Common myeloid progenitor, CD34-positive (primary cell): ENCODE measurements at regions not wholly inside any gene's neighbourhood (a gene's known extent, or its start where the extent isn't known, plus 50 kb on each side); places are given as distances from the start of the nearest gene placed in this dataset.

Experiments
- CTCF ChIA-PET: fragments of 350-600 bp; sonication (Branson Sonifier 250); formaldehyde crosslinking; loops from one replicate; lab custom pipeline; 2021; ENCODE audit warnings: antibody characterized with exemption; lab: Charles Lee
- POLR2A ChIA-PET: fragments of 350-600 bp; sonication (Branson Sonifier 250); formaldehyde crosslinking; loops from one replicate; lab custom pipeline; 2021; ENCODE audit warnings: antibody characterized with exemption; lab: Charles Lee
- DNase-seq, 3 donors: peaks; one replicate each; pipeline versions ENCODE4 v3.0.0 to v3.0.0-alpha.2; 2013
- H3K27ac ChIP-seq, 2 experiments: 1 replicate in 1 of 2; 2 replicates in 1 of 2; pipeline ENCODE4 v1.7.0; 2013; ENCODE audit warnings: inconsistent platforms in 2 of 2, low read length in 2 of 2, mild to moderate bottlenecking in 2 of 2, low read depth in 1 of 2, moderate library complexity in 1 of 2; ENCODE audit not compliant: severe bottlenecking in 2 of 2, insufficient read depth in 1 of 2, poor library complexity in 1 of 2
- H3K27me3 ChIP-seq, 5 experiments: replicated peaks in 2 of 5; 1 replicate in 3 of 5; 2 replicates in 2 of 5; pipeline versions ENCODE4 v1.6.1 to v1.7.0; 2013; ENCODE audit warnings: low read length in 4 of 5, mild to moderate bottlenecking in 2 of 5, moderate library complexity in 2 of 5, inconsistent platforms in 1 of 5; ENCODE audit not compliant: insufficient read depth in 5 of 5, control insufficient read depth in 4 of 5
- H3K36me3 ChIP-seq, 4 experiments: 1 replicate in 2 of 4; 2 replicates in 2 of 4; pipeline versions ENCODE4 v1.6.1 to v1.7.0; 2013; ENCODE audit warnings: low read length in 3 of 4, control low read depth in 1 of 4, mild to moderate bottlenecking in 1 of 4; ENCODE audit not compliant: control insufficient read depth in 4 of 4, insufficient read depth in 4 of 4
- H3K4me1 ChIP-seq, 4 experiments: 1 replicate in 3 of 4; 2 replicates in 1 of 4; pipeline versions ENCODE4 v1.6.1 to v1.7.1; 2013; ENCODE audit warnings: low read length in 3 of 4, mild to moderate bottlenecking in 3 of 4, control low read depth in 1 of 4, inconsistent platforms in 1 of 4, moderate library complexity in 1 of 4; ENCODE audit not compliant: control insufficient read depth in 4 of 4, insufficient read depth in 4 of 4; ENCODE audit errors: control extremely low read depth in 1 of 4
- H3K4me3 ChIP-seq, 7 experiments: 1 replicate in 4 of 7; 2 replicates in 3 of 7; pipeline versions ENCODE4 v1.5.1 to v1.7.0; 2013; ENCODE audit warnings: mild to moderate bottlenecking in 7 of 7, low read length in 6 of 7, moderate library complexity in 6 of 7, inconsistent platforms in 2 of 7, low read depth in 2 of 7, control low read depth in 1 of 7; ENCODE audit not compliant: insufficient read depth in 4 of 7, control insufficient read depth in 1 of 7; ENCODE audit errors: extremely low read depth in 1 of 7
- H3K9me3 ChIP-seq, 5 experiments: 1 replicate in 4 of 5; 2 replicates in 1 of 5; pipeline versions ENCODE4 v1.6.1 to v1.7.1; 2013; ENCODE audit warnings: low read length in 4 of 5, mild to moderate bottlenecking in 2 of 5, inconsistent platforms in 1 of 5, low read depth in 1 of 5, moderate library complexity in 1 of 5; ENCODE audit not compliant: control insufficient read depth in 4 of 5, insufficient read depth in 2 of 5; ENCODE audit errors: control extremely low read depth in 1 of 5
- WGBS: methylation state at CpG from one replicate; pipeline ENCODE4 v1.1.5; 2013; ENCODE audit not compliant: insufficient coverage; 5-methylcytosine and 5-hydroxymethylcytosine counted together

GRCh38 chr1:38699330-38700076 lies 160.1 kb downstream of the RRAGC start:
- WGBS = 91% methylated on average over 3 of the region's 7 CpGs
- no peak for DNase-seq
- Histone ChIP-seq H3K36me3 (no peaks in the 10 kb centered on the region), H3K4me1 (no peaks in the 10 kb centered on the region), H3K27me3 (peaks cover 0 to 9% (median 2%) of the 10 kb centered on the region in 5 experiments), H3K4me3 (no peak overlapping the region), H3K9me3 (peaks cover 0 to 6% (median 2%) of the 10 kb centered on the region in 5 experiments), H3K27ac (no peak overlapping the region)
- ChIA-PET CTCF (interaction anchor here (1.0 kb wide), 1 partner anchor 44 kb away, joined by 3 read pairs; no protein-coding TSS in a partner anchor), POLR2A (no interaction called here)

DNA sequence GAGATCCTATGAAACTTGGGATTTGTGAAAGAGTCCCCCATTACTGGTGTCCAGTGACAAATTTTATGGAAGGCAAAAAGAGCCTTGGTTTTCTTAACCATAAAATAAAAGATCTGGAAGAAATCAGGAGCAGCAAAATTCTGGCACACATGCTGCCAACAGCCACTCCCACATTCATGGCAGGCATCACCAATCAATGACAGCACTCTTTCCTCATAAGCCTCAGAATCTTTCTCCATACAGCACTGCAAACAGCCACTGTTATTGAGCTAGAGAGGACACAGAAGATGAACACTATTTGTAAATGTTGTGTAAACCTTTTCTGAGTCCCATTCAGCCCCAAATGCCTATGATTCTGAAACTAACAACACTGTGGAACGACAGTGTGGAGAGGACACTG lies 162.2 kb downstream of the RRAGC start:
- H3K36me3 ChIP-seq = no peaks in the 10 kb centered on the region
- no CpG with 5 or more reads among the region's 1 CpG for WGBS
- CTCF ChIA-PET = no interaction called here
- no peaks in the 10 kb centered on the region for H3K4me1 ChIP-seq
- H3K4me3 ChIP-seq = no peak overlapping the region
- H3K27ac ChIP-seq = no peak overlapping the region
- no peak for DNase-seq
- peaks cover 0 to 8% (median 2%) of the 10 kb centered on the region in 5 experiments for H3K9me3 ChIP-seq
- H3K27me3 ChIP-seq = peaks cover 0 to 13% (median 0%) of the 10 kb centered on the region in 5 experiments
- POLR2A ChIA-PET = no interaction called here

DNA sequence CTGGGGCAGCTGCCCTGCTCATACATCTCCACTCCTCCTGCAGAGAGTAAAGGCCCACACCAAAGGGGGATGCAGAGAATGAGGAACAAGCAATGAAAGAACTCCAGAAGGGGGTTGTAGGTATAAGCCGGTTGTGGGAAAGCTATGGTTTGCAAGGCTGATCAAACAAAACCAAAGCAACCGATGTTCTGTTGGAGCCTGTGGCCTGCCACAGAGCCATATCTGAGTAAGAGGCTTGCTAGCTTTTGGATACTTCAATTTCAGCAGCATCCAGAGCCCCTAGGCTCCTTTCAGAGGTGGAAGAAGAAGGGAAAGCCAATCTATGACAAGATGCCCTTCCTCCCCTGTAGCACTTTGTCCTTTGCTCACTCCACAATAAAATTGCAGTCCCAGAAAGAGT lies 163.2 kb downstream of the RRAGC start:
- CTCF ChIA-PET = interaction anchor here (0.6 kb wide), 1 partner anchor 293 kb away, joined by 4 read pairs; no protein-coding TSS in a partner anchor

GRCh38 chr1:38693759-38694158 lies 165.8 kb downstream of the RRAGC start:
- DNase-seq = no peak
- H3K9me3 ChIP-seq = peaks cover 0 to 6% (median 1%) of the 10 kb centered on the region in 5 experiments
- no peaks in the 10 kb centered on the region for H3K36me3 ChIP-seq
- H3K4me1 ChIP-seq = no peaks in the 10 kb centered on the region
- CTCF ChIA-PET = no interaction called here
- H3K27me3 ChIP-seq = peaks cover 0 to 12% (median 0%) of the 10 kb centered on the region in 5 experiments
- H3K4me3 ChIP-seq = no peak overlapping the region
- POLR2A ChIA-PET = no interaction called here
- no peak overlapping the region for H3K27ac ChIP-seq
- 33% methylated on average over 1 of the region's 1 CpG for WGBS

More for the DNA sequence above, 163.2 kb downstream of the RRAGC start:
- Histone ChIP-seq H3K36me3 (no peaks in the 10 kb centered on the region), H3K27ac (no peak overlapping the region), H3K4me1 (no peaks in the 10 kb centered on the region), H3K4me3 (no peak overlapping the region), H3K27me3 (peaks cover 0 to 9% (median 0%) of the 10 kb centered on the region in 5 experiments), H3K9me3 (peaks cover 0 to 12% (median 2%) of the 10 kb centered on the region in 5 experiments)
- POLR2A ChIA-PET = no interaction called here
- no peak for DNase-seq
- 100% methylated on average over 2 of the region's 2 CpGs for WGBS

- POLR2A ChIA-PET = no interaction called here
- peaks cover 0 to 12% (median 0%) of the 10 kb centered on the region in 5 experiments for H3K27me3 ChIP-seq
These were observed 166.5 kb downstream of the RRAGC start for GRCh38 chr1:38693031-38693430.

DNA sequence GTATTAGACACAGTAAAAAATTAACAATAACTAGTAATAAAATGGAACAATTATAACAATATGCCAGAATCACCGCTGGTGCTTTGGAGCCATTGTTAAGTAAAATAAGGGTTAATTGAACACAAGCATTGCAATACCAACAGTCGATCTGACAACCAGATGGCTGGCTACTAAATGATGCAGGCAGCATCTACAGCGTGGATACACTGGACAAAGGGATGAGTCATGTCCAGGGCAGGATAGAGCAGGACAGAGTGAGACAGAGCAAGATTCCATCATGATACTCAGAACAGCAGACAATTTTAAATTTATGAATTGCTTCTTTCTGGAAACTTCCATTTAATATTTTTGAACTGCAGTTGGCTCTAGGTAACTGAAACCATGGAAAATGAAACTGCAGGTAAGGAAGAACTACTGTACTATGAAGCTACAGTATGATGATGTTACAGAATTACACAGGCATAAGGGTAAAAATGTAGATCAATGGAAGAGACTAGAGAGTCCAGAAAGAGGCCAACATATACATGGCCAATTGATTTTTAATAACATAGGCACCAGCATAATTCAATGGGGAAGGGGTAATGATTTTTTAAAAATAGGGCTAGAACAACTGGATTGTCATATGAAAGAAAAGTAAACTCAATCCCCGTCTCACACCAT lies 168.7 kb downstream of the RRAGC start:
- ChIA-PET CTCF (no interaction called here), POLR2A (no interaction called here)
- H3K27me3 ChIP-seq = peaks cover 0 to 20% (median 4%) of the 10 kb centered on the region in 5 experiments
- H3K36me3 ChIP-seq = no peaks in the 10 kb centered on the region
- no peak overlapping the region for H3K27ac ChIP-seq
- DNase-seq = no peak
- WGBS = 95% methylated on average over 3 of the region's 4 CpGs
- no peak overlapping the region for H3K4me3 ChIP-seq
- H3K9me3 ChIP-seq = peaks cover 0 to 5% (median 1%) of the 10 kb centered on the region in 5 experiments
- no peaks in the 10 kb centered on the region for H3K4me1 ChIP-seq

More at GRCh38 chr1:38693031-38693430, 166.5 kb downstream of the RRAGC start:
- CTCF ChIA-PET = no interaction called here
- WGBS = 97% methylated on average over 3 of the region's 3 CpGs
- Histone ChIP-seq H3K27ac (no peak overlapping the region), H3K9me3 (peaks cover 0 to 6% (median 1%) of the 10 kb centered on the region in 5 experiments), H3K4me1 (no peaks in the 10 kb centered on the region), H3K36me3 (no peaks in the 10 kb centered on the region), H3K4me3 (no peak overlapping the region)
- no peak for DNase-seq

DNA sequence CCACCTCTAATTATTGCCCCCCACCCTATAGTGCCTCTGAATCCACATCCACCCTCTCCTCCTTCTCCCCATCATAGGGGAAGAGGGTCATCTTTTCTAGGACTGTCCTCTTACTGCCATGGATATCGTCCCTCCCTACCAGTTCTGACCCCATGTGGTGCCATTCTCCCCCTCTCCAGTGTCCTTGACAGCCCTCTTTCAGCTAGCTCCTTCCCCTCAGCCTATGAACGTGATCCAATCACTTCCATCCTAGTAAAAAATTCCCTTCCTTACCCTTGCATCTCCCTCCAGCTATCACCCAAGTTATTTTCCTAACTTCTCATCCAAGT lies 172.7 kb downstream of the RRAGC start:
- peaks cover 0 to 2% (median 0%) of the 10 kb centered on the region in 5 experiments for H3K9me3 ChIP-seq
- CTCF ChIA-PET = no interaction called here

More for the DNA sequence above, 172.7 kb downstream of the RRAGC start:
- Histone ChIP-seq H3K4me1 (no peaks in the 10 kb centered on the region), H3K4me3 (no peak overlapping the region), H3K36me3 (no peaks in the 10 kb centered on the region), H3K27ac (no peak overlapping the region), H3K27me3 (peaks cover 0 to 18% (median 4%) of the 10 kb centered on the region in 5 experiments)
- POLR2A ChIA-PET = no interaction called here
- no peak for DNase-seq
- 66% methylated on average over 2 of the region's 2 CpGs for WGBS
